HG03469 (cell line): ENCODE measurements at regions not wholly inside any gene's neighbourhood (a gene's known extent, or its start where the extent isn't known, plus 50 kb on each side); places are given as distances from the start of the nearest gene placed in this dataset.
"Not testable (repeated sequence)": the region's sequence is repeated elsewhere in the genome, so short reads cannot be mapped to it uniquely, and the experiment has no call there.

Source experiments
- ATAC-seq: cut with Tn5 transposase; IDR thresholded peaks from one replicate; pipeline ENCODE4 v1.9.1; 2021; ENCODE audit warnings: mild to moderate bottlenecking, moderate library complexity, moderate number of reproducible peaks; ENCODE audit not compliant: unreplicated experiment

GRCh38 chr17:51347851-51348584 lies 87.7 kb downstream of the UTP18 start:
- no peak for ATAC-seq

- no peak for ATAC-seq
Measured at GRCh38 chr17:51351080-51351479, 90.7 kb downstream of the UTP18 start.

DNA sequence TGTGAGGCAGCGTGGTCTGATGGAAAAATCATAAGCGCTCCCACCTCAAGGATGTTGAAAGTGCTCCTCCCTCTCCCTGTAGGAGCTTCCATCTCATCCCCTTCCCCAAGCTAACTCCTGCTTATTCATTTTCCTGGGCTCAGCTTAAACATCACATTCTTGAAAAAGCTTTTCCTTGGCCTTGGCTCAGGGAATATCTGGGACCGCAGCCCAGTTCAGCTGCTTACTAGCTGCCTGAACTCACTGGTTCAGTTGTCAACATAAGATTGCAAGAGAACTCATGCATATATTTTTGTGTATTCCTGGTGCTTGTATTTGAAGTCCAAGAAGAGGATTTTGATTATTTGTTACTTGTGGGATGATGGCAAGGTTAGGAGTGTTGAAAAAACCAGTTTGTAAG lies 91.5 kb downstream of the UTP18 start:
- ATAC-seq = no peak

DNA sequence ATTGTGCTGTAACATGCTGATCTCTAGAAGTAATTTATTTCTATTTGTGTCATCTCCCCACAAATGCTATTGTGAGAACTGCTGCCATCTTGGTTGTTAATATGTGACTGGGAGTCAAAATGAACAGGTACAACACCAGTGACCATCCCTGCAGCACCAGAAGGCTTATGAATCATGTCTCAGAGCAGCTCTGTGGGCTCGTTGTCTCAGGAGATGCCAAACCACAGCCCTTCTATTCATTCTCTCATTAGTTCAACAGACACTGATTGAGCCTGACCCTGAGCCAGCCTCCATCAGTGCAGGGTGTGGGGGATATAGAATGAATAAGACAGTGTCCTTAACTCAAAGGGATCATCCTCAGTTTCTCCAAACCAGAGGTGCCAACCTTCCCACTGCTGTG lies 92.5 kb downstream of the UTP18 start:
- no peak for ATAC-seq

DNA sequence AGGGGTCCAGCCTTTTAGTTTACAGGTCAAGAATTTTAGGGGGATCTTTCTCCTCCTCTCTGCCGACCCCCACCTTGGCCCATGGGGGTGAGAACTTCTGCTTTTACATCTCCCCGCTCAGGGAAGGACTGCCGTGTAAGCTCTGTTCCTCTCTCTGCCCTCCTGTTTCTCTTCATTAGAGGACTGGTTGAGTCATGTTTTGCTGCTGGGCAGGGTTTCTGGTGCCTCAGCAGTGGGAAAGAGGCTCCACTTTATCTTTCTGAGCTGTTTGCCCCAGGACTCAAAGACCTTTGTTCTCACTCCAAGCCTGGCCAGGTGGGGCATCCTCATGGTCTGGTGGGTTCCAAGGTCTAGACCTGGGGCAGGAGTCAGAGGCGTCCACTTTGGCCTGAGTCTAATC lies 93.0 kb downstream of the UTP18 start:
- no peak for ATAC-seq

GRCh38 chr17:51354936-51355335 lies 94.6 kb downstream of the UTP18 start:
- no peak for ATAC-seq

- ATAC-seq = no peak
Measured at GRCh38 chr17:51355441-51356410, 95.4 kb downstream of the UTP18 start.

- no peak for ATAC-seq
Measured at GRCh38 chr17:51359055-51359454, 98.7 kb downstream of the UTP18 start.

DNA sequence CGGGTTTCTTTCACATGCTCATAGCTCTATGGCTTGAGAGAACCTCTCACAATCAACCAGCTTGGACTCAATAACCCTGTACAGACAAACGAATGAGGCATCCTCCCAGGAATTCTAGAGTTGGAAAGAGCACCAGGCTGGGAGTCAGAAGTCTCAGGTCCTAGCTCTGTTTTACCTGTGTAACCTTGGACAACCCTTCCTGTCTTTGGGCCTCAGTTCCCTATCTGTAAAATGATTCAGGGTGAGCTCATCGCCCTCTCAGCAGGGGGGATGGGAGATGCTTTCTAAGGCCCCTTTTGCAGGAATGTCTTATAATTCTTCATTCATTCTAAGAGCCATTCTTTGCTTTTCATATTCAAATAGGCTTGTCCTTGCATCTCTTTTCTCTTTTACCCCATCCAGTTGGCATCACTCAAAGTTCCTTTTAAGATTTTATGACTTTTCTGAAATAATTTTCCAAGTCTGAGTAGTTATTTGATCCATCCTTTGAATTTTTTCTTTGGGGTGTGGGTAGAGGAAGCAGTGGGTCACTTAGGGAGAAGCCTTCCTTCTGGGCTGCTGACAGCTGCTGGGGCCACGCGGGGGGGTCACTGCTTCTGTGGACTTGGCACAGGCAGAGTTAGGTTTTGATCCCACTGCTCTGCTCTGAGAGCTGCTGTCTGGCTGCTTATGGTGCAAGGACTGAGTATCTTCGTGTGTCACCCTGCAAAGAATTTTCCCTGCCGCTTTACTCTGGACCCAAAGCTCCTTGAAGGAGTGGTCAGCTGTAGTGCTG lies 102.7 kb downstream of the UTP18 start:
- no peak for ATAC-seq

- no peak for ATAC-seq
Measured at GRCh38 chr17:51365090-51365489, 104.7 kb downstream of the UTP18 start.

DNA sequence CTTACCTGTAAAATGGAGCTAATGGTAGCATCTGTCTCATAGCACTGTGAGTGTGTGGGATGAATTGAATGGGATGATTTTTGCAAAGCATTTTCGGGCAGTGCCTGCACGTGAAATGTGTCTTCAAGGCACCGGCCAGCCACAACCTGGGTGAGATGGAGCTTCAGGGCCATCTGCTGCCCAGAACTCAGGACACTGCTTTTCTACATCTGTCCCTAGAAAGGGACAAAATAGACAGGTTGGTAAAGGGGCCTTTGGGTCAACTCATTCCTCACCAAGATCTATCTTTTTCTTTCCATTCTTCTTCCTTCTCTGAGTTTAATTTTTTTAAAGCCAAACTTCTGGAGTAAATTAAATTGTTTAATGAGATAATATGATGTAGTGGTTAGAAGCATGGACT lies 106.5 kb downstream of the UTP18 start:
- no peak for ATAC-seq

DNA sequence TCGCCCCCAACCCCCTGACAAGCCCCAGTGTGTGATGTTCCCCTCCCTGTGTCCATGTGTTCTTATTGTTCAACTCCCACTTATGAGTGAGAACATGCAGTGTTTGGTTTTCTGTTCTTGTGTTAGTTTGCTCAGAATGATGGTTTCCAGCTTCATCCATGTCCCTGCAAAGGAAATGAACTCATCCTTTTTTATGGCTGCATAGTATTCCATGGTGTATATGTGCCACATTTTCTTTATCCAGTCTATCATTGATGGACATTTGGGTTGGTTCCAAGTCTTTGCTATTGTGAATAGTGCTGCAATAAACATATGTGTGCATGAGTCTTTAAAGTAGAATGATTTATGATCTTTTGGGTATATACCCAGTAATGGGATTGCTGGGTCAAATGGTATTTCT lies 107.5 kb downstream of the UTP18 start:
- ATAC-seq = not testable (repeated sequence)

GRCh38 chr17:51371732-51372151 lies 111.4 kb downstream of the UTP18 start:
- no peak for ATAC-seq

GRCh38 chr17:51372345-51373004 lies 112.1 kb downstream of the UTP18 start:
- ATAC-seq = peak; percentile 94

DNA sequence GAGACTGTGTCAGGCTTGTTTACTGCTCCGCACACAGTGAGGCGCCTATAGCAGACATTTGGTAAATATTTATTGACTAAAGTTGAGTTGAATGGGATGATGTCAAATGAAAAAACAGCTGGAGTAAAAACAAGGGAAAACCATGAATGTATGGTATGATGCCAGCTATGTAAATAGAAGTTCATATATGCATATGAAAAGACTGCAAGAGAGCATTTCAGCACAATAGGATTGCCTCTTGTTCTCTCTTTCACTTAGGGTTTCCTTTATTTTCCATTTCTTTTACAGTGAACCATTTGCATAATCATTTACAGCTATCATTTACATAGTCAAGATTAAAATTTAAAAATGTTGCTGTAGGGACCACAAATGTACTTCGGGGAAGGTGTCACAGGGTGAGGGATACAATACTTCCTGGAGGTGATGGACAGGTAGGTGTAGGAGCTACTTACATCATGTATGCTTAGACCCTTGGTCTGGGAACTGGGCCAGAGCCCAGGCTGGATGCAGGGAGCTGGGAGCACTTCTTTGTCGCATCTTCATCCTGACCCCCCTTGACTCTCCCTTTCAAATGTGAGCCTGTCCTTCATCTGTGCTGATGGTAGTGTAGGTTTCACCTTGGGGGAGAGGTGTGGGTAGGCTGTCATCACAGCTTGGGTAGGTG lies 113.3 kb downstream of the UTP18 start:
- no peak for ATAC-seq

DNA sequence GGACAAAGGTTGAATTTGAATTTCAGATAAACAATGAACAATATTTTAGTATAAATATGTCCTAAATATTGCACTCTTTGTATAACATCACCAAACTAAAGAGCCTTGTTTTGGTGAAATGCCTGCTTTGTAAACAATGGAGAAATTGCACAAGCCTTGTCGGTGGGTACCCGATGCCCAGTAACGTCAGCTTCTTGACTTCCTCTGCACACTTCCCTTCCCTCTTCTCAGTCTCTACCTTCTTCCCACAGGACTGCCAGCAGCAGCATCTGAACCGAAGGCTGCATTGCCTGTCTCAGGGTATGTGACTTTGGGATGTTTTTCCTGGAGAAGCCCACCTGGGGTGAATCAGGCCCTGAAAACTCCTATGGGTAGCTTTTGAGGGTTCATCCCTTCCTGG lies 113.9 kb downstream of the UTP18 start:
- ATAC-seq = no peak

GRCh38 chr17:51375771-51376170 lies 115.4 kb downstream of the UTP18 start:
- no peak for ATAC-seq

DNA sequence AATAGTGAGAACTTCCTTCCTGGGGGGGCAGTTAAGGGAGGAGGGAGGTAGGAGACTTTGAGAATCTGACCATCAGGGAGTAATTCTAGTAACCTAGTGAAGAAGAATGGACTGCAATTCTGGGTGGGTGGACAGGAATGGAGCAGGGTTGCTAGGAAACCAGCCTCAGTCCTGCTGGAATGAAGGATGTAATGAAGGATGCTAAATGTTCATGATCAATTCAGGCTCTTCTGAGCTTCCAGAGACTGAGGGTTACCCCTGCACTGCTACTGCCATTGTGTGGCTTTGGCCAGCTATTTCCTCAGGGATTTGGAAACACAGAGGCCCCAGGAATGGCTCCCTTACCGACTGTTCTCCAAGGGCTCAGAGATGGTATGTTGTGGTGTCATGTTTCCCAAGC lies 116.4 kb downstream of the UTP18 start:
- no peak for ATAC-seq

DNA sequence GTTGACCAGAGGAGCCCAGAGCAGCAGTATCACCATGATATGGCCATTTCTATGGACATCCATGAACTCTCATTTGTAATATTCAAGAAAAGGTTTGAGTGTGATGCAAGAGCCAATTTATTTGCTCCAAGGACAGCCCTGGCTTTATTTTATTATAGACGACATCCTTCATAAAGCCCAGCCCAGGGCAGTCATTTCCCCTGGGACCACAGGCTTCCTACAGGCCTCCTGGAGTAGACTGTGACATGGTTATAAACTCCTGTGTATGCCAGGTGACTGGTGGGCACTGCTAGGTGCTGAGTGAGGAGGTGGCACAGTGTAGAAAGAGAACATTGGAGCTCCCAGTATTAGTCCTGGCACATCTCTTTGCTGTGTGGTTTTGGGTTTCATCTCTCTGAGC lies 120.9 kb downstream of the UTP18 start:
- ATAC-seq = no peak

- ATAC-seq = no peak
Measured at GRCh38 chr17:51385208-51385607, 124.9 kb downstream of the UTP18 start.
